ENCODE measurements at regions not wholly inside any gene's neighbourhood (a gene's known extent, or its start where the extent isn't known, plus 50 kb on each side); places are given as distances from the start of the nearest gene placed in this dataset.

- TF ChIP-seq, protein P1, sequence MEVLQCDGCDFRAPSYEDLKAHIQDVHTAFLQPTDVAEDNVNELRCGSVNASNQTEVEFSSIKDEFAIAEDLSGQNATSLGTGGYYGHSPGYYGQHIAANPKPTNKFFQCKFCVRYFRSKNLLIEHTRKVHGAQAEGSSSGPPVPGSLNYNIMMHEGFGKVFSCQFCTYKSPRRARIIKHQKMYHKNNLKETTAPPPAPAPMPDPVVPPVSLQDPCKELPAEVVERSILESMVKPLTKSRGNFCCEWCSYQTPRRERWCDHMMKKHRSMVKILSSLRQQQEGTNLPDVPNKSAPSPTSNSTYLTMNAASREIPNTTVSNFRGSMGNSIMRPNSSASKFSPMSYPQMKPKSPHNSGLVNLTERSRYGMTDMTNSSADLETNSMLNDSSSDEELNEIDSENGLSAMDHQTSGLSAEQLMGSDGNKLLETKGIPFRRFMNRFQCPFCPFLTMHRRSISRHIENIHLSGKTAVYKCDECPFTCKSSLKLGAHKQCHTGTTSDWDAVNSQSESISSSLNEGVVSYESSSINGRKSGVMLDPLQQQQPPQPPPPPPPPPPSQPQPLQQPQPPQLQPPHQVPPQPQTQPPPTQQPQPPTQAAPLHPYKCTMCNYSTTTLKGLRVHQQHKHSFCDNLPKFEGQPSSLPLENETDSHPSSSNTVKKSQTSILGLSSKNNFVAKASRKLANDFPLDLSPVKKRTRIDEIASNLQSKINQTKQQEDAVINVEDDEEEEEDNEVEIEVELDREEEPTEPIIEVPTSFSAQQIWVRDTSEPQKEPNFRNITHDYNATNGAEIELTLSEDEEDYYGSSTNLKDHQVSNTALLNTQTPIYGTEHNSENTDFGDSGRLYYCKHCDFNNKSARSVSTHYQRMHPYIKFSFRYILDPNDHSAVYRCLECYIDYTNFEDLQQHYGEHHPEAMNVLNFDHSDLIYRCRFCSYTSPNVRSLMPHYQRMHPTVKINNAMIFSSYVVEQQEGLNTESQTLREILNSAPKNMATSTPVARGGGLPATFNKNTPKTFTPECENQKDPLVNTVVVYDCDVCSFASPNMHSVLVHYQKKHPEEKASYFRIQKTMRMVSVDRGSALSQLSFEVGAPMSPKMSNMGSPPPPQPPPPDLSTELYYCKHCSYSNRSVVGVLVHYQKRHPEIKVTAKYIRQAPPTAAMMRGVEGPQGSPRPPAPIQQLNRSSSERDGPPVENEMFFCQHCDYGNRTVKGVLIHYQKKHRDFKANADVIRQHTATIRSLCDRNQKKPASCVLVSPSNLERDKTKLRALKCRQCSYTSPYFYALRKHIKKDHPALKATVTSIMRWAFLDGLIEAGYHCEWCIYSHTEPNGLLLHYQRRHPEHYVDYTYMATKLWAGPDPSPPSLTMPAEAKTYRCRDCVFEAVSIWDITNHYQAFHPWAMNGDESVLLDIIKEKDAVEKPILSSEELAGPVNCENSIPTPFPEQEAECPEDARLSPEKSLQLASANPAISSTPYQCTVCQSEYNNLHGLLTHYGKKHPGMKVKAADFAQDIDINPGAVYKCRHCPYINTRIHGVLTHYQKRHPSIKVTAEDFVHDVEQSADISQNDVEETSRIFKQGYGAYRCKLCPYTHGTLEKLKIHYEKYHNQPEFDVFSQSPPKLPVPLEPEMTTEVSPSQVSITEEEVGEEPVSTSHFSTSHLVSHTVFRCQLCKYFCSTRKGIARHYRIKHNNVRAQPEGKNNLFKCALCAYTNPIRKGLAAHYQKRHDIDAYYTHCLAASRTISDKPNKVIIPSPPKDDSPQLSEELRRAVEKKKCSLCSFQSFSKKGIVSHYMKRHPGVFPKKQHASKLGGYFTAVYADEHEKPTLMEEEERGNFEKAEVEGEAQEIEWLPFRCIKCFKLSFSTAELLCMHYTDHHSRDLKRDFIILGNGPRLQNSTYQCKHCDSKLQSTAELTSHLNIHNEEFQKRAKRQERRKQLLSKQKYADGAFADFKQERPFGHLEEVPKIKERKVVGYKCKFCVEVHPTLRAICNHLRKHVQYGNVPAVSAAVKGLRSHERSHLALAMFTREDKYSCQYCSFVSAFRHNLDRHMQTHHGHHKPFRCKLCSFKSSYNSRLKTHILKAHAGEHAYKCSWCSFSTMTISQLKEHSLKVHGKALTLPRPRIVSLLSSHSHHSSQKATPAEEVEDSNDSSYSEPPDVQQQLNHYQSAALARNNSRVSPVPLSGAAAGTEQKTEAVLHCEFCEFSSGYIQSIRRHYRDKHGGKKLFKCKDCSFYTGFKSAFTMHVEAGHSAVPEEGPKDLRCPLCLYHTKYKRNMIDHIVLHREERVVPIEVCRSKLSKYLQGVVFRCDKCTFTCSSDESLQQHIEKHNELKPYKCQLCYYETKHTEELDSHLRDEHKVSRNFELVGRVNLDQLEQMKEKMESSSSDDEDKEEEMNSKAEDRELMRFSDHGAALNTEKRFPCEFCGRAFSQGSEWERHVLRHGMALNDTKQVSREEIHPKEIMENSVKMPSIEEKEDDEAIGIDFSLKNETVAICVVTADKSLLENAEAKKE (CRISPR knock-in tag; IDR thresholded peaks at IDR 0.05), result no peak
Measured at GRCh38 chr18:34281290-34281689, 56.6 kb upstream of the NOL4 start (continued).

GRCh38 chr18:34281722-34282121 is 57.0 kb upstream of the NOL4 start:
- Mint-ChIP-seq H3K4me3 (no peak overlapping the region), H3K27ac (no peak overlapping the region), H3K36me3 (ENCODE audit: low read depth) (no peaks in the 10 kb centered on the region), H3K27me3 (ENCODE audit: insufficient read depth, low read depth, poor library complexity) (peaks cover 1% of the 10 kb centered on the region), H3K4me1 (no peaks in the 10 kb centered on the region), H3K9me3 (no peaks in the 10 kb centered on the region)
- Histone ChIP-seq H3K27me3 (ENCODE audit: insufficient read depth) (no peaks in the 10 kb centered on the region), H3F3A (replicated peaks; ENCODE audit: low read depth) (no peaks in the 10 kb centered on the region), H4K20me1 (replicated peaks; ENCODE audit: insufficient read depth) (no peaks in the 10 kb centered on the region), H3K4me1 (ENCODE audit: insufficient read depth) (no peaks in the 10 kb centered on the region), H3K4me3 (no peak overlapping the region), H3K4me2 (no peak overlapping the region), H3K79me2 (replicated peaks; ENCODE audit: insufficient read depth) (no peaks in the 10 kb centered on the region), H3K27ac (ENCODE audit: low read depth) (no peak overlapping the region), H2AFZ (no peak overlapping the region), H3K36me3 (ENCODE audit: insufficient read depth) (no peaks in the 10 kb centered on the region), H3K9me2 (ENCODE audit: insufficient read depth) (no peaks in the 10 kb centered on the region)
- DNase-seq (ENCODE audit: low spot score), result no peak
- ATAC-seq, result no peak
- TF ChIP-seq, protein P1 (CRISPR knock-in tag; IDR thresholded peaks at IDR 0.05), result no peak
- TF ChIP-seq CREB1 (CRISPR knock-in tag; IDR thresholded peaks at IDR 0.05; ENCODE audit: low read depth), result no peak
- TF ChIP-seq POLR2AphosphoS5 (IDR thresholded peaks at IDR 0.05; ENCODE audit: low read depth), result no peak
- TF ChIP-seq, protein P2, sequence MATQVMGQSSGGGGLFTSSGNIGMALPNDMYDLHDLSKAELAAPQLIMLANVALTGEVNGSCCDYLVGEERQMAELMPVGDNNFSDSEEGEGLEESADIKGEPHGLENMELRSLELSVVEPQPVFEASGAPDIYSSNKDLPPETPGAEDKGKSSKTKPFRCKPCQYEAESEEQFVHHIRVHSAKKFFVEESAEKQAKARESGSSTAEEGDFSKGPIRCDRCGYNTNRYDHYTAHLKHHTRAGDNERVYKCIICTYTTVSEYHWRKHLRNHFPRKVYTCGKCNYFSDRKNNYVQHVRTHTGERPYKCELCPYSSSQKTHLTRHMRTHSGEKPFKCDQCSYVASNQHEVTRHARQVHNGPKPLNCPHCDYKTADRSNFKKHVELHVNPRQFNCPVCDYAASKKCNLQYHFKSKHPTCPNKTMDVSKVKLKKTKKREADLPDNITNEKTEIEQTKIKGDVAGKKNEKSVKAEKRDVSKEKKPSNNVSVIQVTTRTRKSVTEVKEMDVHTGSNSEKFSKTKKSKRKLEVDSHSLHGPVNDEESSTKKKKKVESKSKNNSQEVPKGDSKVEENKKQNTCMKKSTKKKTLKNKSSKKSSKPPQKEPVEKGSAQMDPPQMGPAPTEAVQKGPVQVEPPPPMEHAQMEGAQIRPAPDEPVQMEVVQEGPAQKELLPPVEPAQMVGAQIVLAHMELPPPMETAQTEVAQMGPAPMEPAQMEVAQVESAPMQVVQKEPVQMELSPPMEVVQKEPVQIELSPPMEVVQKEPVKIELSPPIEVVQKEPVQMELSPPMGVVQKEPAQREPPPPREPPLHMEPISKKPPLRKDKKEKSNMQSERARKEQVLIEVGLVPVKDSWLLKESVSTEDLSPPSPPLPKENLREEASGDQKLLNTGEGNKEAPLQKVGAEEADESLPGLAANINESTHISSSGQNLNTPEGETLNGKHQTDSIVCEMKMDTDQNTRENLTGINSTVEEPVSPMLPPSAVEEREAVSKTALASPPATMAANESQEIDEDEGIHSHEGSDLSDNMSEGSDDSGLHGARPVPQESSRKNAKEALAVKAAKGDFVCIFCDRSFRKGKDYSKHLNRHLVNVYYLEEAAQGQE (IDR thresholded peaks at IDR 0.05; ENCODE audit: unreplicated experiment), result no peak
- TF ChIP-seq EZH2phosphoT487 (IDR thresholded peaks at IDR 0.05; ENCODE audit: unreplicated experiment), result no peak
- TF ChIP-seq NANOG (IDR thresholded peaks at IDR 0.05; ENCODE audit: borderline replicate concordance), result no peak
- TF ChIP-seq ZNF331 (CRISPR knock-in tag; IDR thresholded peaks at IDR 0.05; ENCODE audit: low read depth), result no peak

All from GM23338 (cell line).